ENCODE measurements at regions not wholly inside any gene's neighbourhood (a gene's known extent, or its start where the extent isn't known, plus 50 kb on each side); places are given as distances from the start of the nearest gene placed in this dataset.

GRCh38 chr7:47664650-47665195, 82.8 kb upstream of the TNS3 start:
- H3K27ac ChIP-seq: no peak overlapping the region
- H3K36me3 ChIP-seq: no peaks in the 10 kb centered on the region
- WGBS, 2 donors (ENCODE audit: low coverage in 1 of 2): 72 to 91% methylated on average over 3 to 5 of the region's 7 CpGs
- no peaks in the 10 kb centered on the region for H3K4me1 ChIP-seq
- no peaks in the 10 kb centered on the region for H3K27me3 ChIP-seq
- no peak for TF ChIP-seq POLR2A (IDR thresholded peaks at IDR 0.05)
- TF ChIP-seq, protein P1, sequence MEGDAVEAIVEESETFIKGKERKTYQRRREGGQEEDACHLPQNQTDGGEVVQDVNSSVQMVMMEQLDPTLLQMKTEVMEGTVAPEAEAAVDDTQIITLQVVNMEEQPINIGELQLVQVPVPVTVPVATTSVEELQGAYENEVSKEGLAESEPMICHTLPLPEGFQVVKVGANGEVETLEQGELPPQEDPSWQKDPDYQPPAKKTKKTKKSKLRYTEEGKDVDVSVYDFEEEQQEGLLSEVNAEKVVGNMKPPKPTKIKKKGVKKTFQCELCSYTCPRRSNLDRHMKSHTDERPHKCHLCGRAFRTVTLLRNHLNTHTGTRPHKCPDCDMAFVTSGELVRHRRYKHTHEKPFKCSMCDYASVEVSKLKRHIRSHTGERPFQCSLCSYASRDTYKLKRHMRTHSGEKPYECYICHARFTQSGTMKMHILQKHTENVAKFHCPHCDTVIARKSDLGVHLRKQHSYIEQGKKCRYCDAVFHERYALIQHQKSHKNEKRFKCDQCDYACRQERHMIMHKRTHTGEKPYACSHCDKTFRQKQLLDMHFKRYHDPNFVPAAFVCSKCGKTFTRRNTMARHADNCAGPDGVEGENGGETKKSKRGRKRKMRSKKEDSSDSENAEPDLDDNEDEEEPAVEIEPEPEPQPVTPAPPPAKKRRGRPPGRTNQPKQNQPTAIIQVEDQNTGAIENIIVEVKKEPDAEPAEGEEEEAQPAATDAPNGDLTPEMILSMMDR (IDR thresholded peaks at IDR 0.05): no peak
- TF ChIP-seq EP300 (IDR thresholded peaks at IDR 0.05): no peak
- TF ChIP-seq POLR2AphosphoS5 (IDR thresholded peaks at IDR 0.05): no peak
- no peaks in the 10 kb centered on the region for H3K9me3 ChIP-seq
- no peak for ATAC-seq
- H3K4me3 ChIP-seq: no peak overlapping the region

DNA sequence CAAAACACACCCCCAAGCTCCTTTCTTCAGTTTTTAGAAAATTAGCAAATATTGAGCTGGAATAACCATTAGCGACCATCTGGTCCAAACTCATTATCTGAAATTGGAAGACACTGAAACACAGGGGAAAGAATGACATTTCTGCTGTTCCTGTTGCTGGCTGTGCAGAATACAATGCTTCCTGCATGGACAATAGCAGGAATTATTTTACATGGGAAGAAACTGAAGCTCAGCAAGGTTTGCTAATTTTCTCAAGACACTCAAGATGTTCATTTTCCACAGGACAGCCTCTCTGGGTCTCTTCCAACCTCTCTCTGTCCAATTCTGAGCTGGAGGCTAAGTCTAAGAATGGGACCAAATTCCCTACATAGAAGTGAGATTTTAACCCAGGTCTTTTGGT, 81.9 kb upstream of the TNS3 start:
- 71% methylated on average over 1 of the region's 1 CpG; no CpG with 5 or more reads in 1 of the 2 donors for WGBS, 2 donors (ENCODE audit: low coverage in 1 of 2)
- Histone ChIP-seq H3K4me3 (no peak overlapping the region), H3K36me3 (no peaks in the 10 kb centered on the region), H3K27me3 (no peaks in the 10 kb centered on the region), H3K27ac (no peak overlapping the region), H3K9me3 (no peaks in the 10 kb centered on the region), H3K4me1 (no peaks in the 10 kb centered on the region)
- no peak for ATAC-seq
- TF ChIP-seq, protein P1 (IDR thresholded peaks at IDR 0.05): no peak
- no peak for TF ChIP-seq POLR2A (IDR thresholded peaks at IDR 0.05)
- TF ChIP-seq EP300 (IDR thresholded peaks at IDR 0.05): no peak
- no peak for TF ChIP-seq POLR2AphosphoS5 (IDR thresholded peaks at IDR 0.05)

DNA sequence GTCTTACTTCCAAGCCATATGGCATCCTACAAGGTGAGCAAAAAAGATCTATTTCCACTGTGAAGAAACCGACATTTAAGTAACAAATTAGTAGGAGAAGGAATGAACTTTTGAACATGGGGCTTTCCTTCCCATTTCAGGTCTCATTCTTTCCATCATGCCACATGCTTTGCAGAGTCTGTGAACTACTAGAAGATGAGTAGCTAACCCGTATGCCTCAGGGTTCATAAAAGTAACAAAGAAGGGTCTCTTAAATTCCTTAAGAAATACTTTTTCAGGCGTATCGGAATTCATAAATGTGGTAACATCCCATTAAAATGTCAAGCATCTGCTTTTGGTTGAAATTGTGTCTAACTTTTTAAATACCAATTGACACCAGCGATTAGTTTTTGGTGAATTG, 81.3 kb upstream of the TNS3 start:
- no peak overlapping the region for H3K4me3 ChIP-seq
- 88 to 90% methylated on average over 5 of the region's 5 CpGs for WGBS, 2 donors (ENCODE audit: low coverage in 1 of 2)

GRCh38 chr7:47661051-47661714, 79.3 kb upstream of the TNS3 start:
- Histone ChIP-seq H3K36me3 (no peaks in the 10 kb centered on the region), H3K4me1 (no peaks in the 10 kb centered on the region), H3K27ac (no peak overlapping the region), H3K27me3 (no peaks in the 10 kb centered on the region), H3K4me3 (no peak overlapping the region), H3K9me3 (no peaks in the 10 kb centered on the region)
- no peak for ATAC-seq
- 57 to 63% methylated on average over 3 to 6 of the region's 7 CpGs for WGBS, 2 donors (ENCODE audit: low coverage in 1 of 2)
- TF ChIP-seq EP300 (IDR thresholded peaks at IDR 0.05) (no peak), POLR2A (IDR thresholded peaks at IDR 0.05) (no peak), POLR2AphosphoS5 (IDR thresholded peaks at IDR 0.05) (no peak)
- TF ChIP-seq, protein P1 (IDR thresholded peaks at IDR 0.05): no peak

More for the DNA sequence above, 81.3 kb upstream of the TNS3 start:
- H3K4me1 ChIP-seq: no peaks in the 10 kb centered on the region
- no peaks in the 10 kb centered on the region for H3K36me3 ChIP-seq
- no peak for ATAC-seq
- no peaks in the 10 kb centered on the region for H3K9me3 ChIP-seq
- TF ChIP-seq, protein P1 (IDR thresholded peaks at IDR 0.05): no peak
- no peak for TF ChIP-seq EP300 (IDR thresholded peaks at IDR 0.05)
- H3K27ac ChIP-seq: no peak overlapping the region
- H3K27me3 ChIP-seq: no peaks in the 10 kb centered on the region

Measured in gastroesophageal sphincter (tissue), 4 donors.